Liver (tissue), 3 donors: ENCODE measurements at regions not wholly inside any gene's neighbourhood (a gene's known extent, or its start where the extent isn't known, plus 50 kb on each side); places are given as distances from the start of the nearest gene placed in this dataset.

Experiments
- EGR1 ChIP-seq, 2 donors: IDR thresholded peaks; 2 replicates each; pipeline ENCODE4 v1.6.1; 2016 to 2018; ENCODE audit warnings: antibody characterized with exemption in 2 of 2, low read depth in 2 of 2
- FOXA2 ChIP-seq: IDR thresholded peaks from 2 replicates; pipeline ENCODE4 v1.6.1; 2016; ENCODE audit warnings: antibody characterized with exemption
- GABPA ChIP-seq, 2 donors: IDR thresholded peaks in 1 of 2; conservative IDR thresholded peaks in 1 of 2; 2 replicates each; pipeline ENCODE4 v1.6.1; 2016; ENCODE audit warnings: antibody characterized with exemption in 2 of 2, mild to moderate bottlenecking in 1 of 2, moderate library complexity in 1 of 2
- JUND ChIP-seq, 2 donors: IDR thresholded peaks; 2 replicates each; pipeline ENCODE4 v1.6.1; 2016; ENCODE audit warnings: antibody characterized with exemption in 2 of 2
- MAX ChIP-seq: IDR thresholded peaks from 2 replicates; pipeline ENCODE4 v1.6.1; 2016; ENCODE audit warnings: antibody characterized with exemption
- RAD21 ChIP-seq, 2 donors: IDR thresholded peaks; 2 replicates each; pipeline ENCODE4 v1.6.1; 2016; ENCODE audit warnings: antibody characterized with exemption in 2 of 2, mild to moderate bottlenecking in 2 of 2
- SP1 ChIP-seq: IDR thresholded peaks from 2 replicates; pipeline ENCODE4 v1.6.1; 2018; ENCODE audit warnings: antibody characterized with exemption, mild to moderate bottlenecking
- TAF1 ChIP-seq: conservative IDR thresholded peaks from 2 replicates; pipeline ENCODE4 v1.6.1; 2016; ENCODE audit warnings: antibody characterized with exemption, mild to moderate bottlenecking
- YY1 ChIP-seq: IDR thresholded peaks from 2 replicates; pipeline ENCODE4 v1.6.1; 2016; ENCODE audit warnings: antibody characterized with exemption, mild to moderate bottlenecking
- TF ChIP-seq, protein P1 (sequence below): fragments of 150-350 bp; IDR thresholded peaks from 2 replicates; pipeline ENCODE4 v1.5.1; 2017; ENCODE audit warnings: improper control_type of control experiment, low read depth, low read length; ENCODE audit not compliant: missing input control
- TF ChIP-seq, protein P2 (sequence below): IDR thresholded peaks from 2 replicates; pipeline ENCODE4 v1.6.1; 2016; ENCODE audit warnings: antibody characterized with exemption
- TF ChIP-seq, protein P3 (sequence below): IDR thresholded peaks from 2 replicates; pipeline ENCODE4 v1.6.1; 2016; ENCODE audit warnings: antibody characterized with exemption, mild to moderate bottlenecking
- donor health status: healthy.
- donor health status: healthy.

- TF ChIP-seq RAD21 (IDR thresholded peaks at IDR 0.05) (no peak), SP1 (no peak), YY1 (no peak), FOXA2 (no peak), MAX (no peak), TAF1 (no peak), JUND (IDR thresholded peaks at IDR 0.05) (no peak), EGR1 (IDR thresholded peaks at IDR 0.05; ENCODE audit: low read depth in 2 of 2) (no peak), GABPA (IDR thresholded peaks at IDR 0.05 in 1 of 2, conservative IDR thresholded peaks at IDR 0.05 in 1 of 2) (no peak)
- TF ChIP-seq, protein P1, sequence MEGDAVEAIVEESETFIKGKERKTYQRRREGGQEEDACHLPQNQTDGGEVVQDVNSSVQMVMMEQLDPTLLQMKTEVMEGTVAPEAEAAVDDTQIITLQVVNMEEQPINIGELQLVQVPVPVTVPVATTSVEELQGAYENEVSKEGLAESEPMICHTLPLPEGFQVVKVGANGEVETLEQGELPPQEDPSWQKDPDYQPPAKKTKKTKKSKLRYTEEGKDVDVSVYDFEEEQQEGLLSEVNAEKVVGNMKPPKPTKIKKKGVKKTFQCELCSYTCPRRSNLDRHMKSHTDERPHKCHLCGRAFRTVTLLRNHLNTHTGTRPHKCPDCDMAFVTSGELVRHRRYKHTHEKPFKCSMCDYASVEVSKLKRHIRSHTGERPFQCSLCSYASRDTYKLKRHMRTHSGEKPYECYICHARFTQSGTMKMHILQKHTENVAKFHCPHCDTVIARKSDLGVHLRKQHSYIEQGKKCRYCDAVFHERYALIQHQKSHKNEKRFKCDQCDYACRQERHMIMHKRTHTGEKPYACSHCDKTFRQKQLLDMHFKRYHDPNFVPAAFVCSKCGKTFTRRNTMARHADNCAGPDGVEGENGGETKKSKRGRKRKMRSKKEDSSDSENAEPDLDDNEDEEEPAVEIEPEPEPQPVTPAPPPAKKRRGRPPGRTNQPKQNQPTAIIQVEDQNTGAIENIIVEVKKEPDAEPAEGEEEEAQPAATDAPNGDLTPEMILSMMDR = no peak
- TF ChIP-seq, protein P2, sequence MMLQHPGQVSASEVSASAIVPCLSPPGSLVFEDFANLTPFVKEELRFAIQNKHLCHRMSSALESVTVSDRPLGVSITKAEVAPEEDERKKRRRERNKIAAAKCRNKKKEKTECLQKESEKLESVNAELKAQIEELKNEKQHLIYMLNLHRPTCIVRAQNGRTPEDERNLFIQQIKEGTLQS = no peak
- TF ChIP-seq, protein P3, sequence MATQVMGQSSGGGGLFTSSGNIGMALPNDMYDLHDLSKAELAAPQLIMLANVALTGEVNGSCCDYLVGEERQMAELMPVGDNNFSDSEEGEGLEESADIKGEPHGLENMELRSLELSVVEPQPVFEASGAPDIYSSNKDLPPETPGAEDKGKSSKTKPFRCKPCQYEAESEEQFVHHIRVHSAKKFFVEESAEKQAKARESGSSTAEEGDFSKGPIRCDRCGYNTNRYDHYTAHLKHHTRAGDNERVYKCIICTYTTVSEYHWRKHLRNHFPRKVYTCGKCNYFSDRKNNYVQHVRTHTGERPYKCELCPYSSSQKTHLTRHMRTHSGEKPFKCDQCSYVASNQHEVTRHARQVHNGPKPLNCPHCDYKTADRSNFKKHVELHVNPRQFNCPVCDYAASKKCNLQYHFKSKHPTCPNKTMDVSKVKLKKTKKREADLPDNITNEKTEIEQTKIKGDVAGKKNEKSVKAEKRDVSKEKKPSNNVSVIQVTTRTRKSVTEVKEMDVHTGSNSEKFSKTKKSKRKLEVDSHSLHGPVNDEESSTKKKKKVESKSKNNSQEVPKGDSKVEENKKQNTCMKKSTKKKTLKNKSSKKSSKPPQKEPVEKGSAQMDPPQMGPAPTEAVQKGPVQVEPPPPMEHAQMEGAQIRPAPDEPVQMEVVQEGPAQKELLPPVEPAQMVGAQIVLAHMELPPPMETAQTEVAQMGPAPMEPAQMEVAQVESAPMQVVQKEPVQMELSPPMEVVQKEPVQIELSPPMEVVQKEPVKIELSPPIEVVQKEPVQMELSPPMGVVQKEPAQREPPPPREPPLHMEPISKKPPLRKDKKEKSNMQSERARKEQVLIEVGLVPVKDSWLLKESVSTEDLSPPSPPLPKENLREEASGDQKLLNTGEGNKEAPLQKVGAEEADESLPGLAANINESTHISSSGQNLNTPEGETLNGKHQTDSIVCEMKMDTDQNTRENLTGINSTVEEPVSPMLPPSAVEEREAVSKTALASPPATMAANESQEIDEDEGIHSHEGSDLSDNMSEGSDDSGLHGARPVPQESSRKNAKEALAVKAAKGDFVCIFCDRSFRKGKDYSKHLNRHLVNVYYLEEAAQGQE = no peak
These were observed 117.0 kb downstream of the PCSK1 start for GRCh38 chr5:96316017-96316416.
